Motor neuron (in vitro differentiated cells): ENCODE measurements at regions not wholly inside any gene's neighbourhood (a gene's known extent, or its start where the extent isn't known, plus 50 kb on each side); places are given as distances from the start of the nearest gene placed in this dataset.

ENCODE experiments used
- ATAC-seq, 8 experiments: fragments of 200-7000 bp; cut with Tn5 transposase; replicated peaks in 6 of 8; 2 replicates each; pipeline ENCODE4 v1.8.0; 2021; ENCODE audit warnings: mild to moderate bottlenecking in 8 of 8, moderate library complexity in 8 of 8
- H3K27ac ChIP-seq, 2 donors: fragments of 250-450 bp; sonication (Bioruptor Pico); 2 replicates each; pipeline ENCODE4 v1.9.0; 2021; ENCODE audit warnings: antibody characterized with exemption in 2 of 2, mild to moderate bottlenecking in 2 of 2, moderate library complexity in 1 of 2
- H3K4me1 ChIP-seq, 2 donors: fragments of 250-450 bp; sonication (Bioruptor Pico); replicated peaks in 1 of 2; 2 replicates each; pipeline ENCODE4 v1.6.1; 2021; ENCODE audit warnings: antibody characterized with exemption in 2 of 2, mild to moderate bottlenecking in 2 of 2, moderate library complexity in 1 of 2
- H3K4me3 ChIP-seq, 5 donors: fragments of 250-450 bp; sonication (Bioruptor Pico); 2 replicates each; pipeline ENCODE4 v1.9.0; 2021; ENCODE audit warnings: antibody characterized with exemption in 5 of 5, mild to moderate bottlenecking in 5 of 5, moderate library complexity in 4 of 5
- WGBS, 10 experiments: fragments of 450-650 bp; shearing (Covaris generic); methylation state at CpG; one replicate each; pipeline ENCODE4 v1.0.0; 2022; 5-methylcytosine and 5-hydroxymethylcytosine counted together
- in situ Hi-C, 9 experiments: fragments of 400-800 bp; cut with MboI; loops; one replicate each; pipeline ENCODE4 v1.15.0; 2021; ENCODE audit warnings: low sequenced_read_pairs in 9 of 9, low pct_unique_long_range_greater_than_20kb in 2 of 9; ENCODE audit not compliant: unreplicated experiment in 9 of 9

DNA sequence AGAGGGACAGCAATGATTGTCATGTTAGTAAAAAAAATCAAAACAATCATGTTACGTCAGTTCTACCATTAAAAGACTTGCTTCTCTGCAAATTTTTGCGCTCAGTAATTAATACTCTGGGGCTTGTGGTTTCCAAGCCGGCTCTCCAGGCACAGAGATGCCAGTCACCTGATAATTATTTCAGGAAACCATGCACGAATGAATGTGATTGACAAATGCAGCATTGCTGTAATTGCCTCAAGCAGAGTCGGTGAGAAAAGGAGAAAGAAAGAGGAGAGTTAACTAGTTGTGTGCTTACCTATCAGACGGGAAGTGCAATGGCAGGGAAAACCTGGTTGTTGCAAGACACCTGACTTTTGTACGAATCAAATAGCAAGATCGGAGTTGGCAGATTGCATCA, 609.8 kb upstream of the MKI67 start:
- Histone ChIP-seq H3K4me1 (peaks cover 4% of the 10 kb centered on the region in 2 donors), H3K27ac (no peak overlapping the region), H3K4me3 (no peak overlapping the region)
- in situ Hi-C loops: no loop called here
- WGBS, 10 experiments: 15 to 100% (median 74%) methylated on average over 1 to 8 of the region's 8 CpGs
- ATAC-seq: no peak

GRCh38 chr10:128738386-128738915, 612.2 kb upstream of the MKI67 start:
- 0 to 97% (median 85%) methylated on average over 1 to 11 of the region's 11 CpGs for WGBS, 10 experiments
- no peak overlapping the region for H3K4me3 ChIP-seq
- in situ Hi-C loops: no loop called here
- H3K27ac ChIP-seq: no peak overlapping the region
- H3K4me1 ChIP-seq: peaks cover 18 to 29% of the 10 kb centered on the region in 2 donors
- ATAC-seq: no peak

DNA sequence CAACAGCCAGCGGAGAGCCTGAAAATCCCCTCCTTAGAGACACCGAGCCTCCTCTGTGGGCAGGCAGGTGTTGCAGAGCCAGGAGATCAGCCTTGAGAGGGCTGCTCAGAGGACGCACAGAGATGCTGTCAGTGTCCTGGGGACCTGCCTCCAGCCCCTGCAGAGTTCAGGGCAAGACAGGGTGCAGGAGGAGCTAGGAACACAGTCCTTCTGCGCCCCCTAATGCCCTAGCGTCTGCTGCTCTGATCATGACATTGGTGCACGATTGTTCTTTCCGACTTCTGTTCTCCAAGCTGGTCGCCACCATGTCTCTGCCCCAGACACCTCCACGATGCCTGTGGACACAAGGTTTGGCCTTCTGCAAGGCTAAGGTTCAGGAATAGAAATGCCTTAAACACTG, 613.7 kb upstream of the MKI67 start:
- Histone ChIP-seq H3K4me1 (peaks cover 21 to 42% of the 10 kb centered on the region in 2 donors), H3K4me3 (no peak overlapping the region), H3K27ac (no peak overlapping the region)
- in situ Hi-C loops: no loop called here
- 39 to 100% (median 86%) methylated on average over 1 to 5 of the region's 9 CpGs; no CpG with 5 or more reads in 2 of the 10 experiments for WGBS, 10 experiments
- ATAC-seq: peak in 5 of 8 experiments; percentile 35 to 67 (median 44)

DNA sequence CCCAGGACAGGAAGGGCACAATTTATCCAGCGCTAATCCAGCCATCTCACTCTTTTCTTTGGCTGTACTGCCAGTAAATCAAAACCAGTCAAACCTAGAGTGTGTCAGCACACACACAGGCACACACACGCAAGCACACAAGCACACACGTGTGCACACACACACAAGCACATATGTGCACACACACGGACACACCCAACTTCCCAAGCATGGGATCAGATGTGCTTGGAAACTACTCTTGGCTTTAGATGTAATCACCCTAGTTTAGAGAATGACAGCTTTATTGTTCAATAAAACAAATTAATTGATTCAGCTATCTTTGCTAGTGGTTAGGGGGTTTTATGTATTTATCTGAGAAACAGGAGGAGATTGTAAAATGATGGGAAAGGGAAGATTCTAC, 615.0 kb upstream of the MKI67 start:
- in situ Hi-C loops: no loop called here
- peaks cover 21 to 42% of the 10 kb centered on the region in 2 donors for H3K4me1 ChIP-seq
- ATAC-seq: peak in 5 of 8 experiments; percentile 19 to 72 (median 43)
- WGBS, 10 experiments: 0 to 70% (median 47%) methylated on average over 1 to 4 of the region's 4 CpGs; no CpG with 5 or more reads in 4 of the 10 experiments
- H3K27ac ChIP-seq: no peak overlapping the region
- H3K4me3 ChIP-seq: no peak overlapping the region

- WGBS, 10 experiments: 5 to 60% (median 26%) methylated on average over 2 to 5 of the region's 5 CpGs
- H3K4me3 ChIP-seq: no peak overlapping the region
These were observed 615.5 kb upstream of the MKI67 start for GRCh38 chr10:128741680-128742079.

GRCh38 chr10:128744092-128744491, 617.9 kb upstream of the MKI67 start:
- peaks cover 23 to 51% of the 10 kb centered on the region in 2 donors for H3K4me1 ChIP-seq
- peak in 5 of 8 experiments; percentile 16 to 43 (median 31) for ATAC-seq
- no peak overlapping the region for H3K27ac ChIP-seq
- in situ Hi-C loops: no loop called here
- no peak overlapping the region for H3K4me3 ChIP-seq
- WGBS, 10 experiments: 40 to 80% (median 60%) methylated on average over 1 of the region's 1 CpG; no CpG with 5 or more reads in 5 of the 10 experiments

More at GRCh38 chr10:128741680-128742079, 615.5 kb upstream of the MKI67 start:
- peak in 5 of 8 experiments; percentile 24 to 51 (median 32) for ATAC-seq
- in situ Hi-C loops: no loop called here
- H3K27ac ChIP-seq: peak overlapping the region in 1 of 2 donors; percentile 6
- H3K4me1 ChIP-seq: peaks cover 21 to 42% of the 10 kb centered on the region in 2 donors

- in situ Hi-C loops: no loop called here
- H3K4me3 ChIP-seq: no peak overlapping the region
- no peak overlapping the region for H3K27ac ChIP-seq
- no peak for ATAC-seq
- peaks cover 26 to 51% of the 10 kb centered on the region in 2 donors for H3K4me1 ChIP-seq
- WGBS, 10 experiments: 0 to 100% (median 80%) methylated on average over 1 of the region's 1 CpG; no CpG with 5 or more reads in 3 of the 10 experiments
These were observed 618.6 kb upstream of the MKI67 start for GRCh38 chr10:128744811-128745305.

DNA sequence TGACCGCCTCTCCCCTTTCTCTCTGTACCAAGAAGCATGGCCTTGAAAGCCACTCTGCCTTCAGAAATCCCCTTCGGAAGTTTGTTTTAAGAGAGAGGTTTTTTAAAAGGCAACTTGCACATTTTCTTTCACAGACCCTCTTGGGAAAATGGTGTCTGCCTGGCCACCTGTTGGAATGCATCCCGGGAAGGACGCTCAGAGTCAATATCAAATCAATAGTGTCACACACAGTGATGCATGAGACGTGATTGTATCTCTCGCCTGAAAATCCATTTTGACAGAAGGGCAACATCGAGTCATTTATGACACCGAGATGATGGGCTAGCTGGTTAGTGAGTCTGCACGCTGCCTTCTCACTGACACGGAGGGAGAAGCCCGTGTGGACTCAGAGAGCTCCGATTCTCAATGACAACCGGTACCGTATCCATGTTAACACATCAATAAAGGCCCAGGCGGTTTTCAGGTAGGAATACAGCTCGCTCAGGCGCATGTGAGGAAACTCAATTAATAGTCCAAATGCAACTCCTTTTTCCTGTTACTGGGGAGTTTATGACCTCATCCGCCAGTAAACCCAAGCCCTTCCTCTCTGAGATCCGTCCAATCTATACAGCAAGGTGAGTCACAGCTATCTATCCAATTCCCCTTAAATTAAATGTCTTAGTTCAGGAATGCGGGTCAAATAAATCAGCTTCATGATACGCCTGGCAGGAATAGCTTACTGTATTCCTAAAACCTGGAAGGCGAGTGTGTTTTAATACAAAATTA, 621.5 kb upstream of the MKI67 start:
- H3K4me3 ChIP-seq: no peak overlapping the region
- ATAC-seq: peak in 5 of 8 experiments; percentile 56 to 83 (median 80)
- in situ Hi-C loops: no loop called here
- peaks cover 11 to 29% of the 10 kb centered on the region in 2 donors for H3K4me1 ChIP-seq
- no peak overlapping the region for H3K27ac ChIP-seq
- WGBS, 10 experiments: 39 to 92% (median 75%) methylated on average over 2 to 18 of the region's 22 CpGs

DNA sequence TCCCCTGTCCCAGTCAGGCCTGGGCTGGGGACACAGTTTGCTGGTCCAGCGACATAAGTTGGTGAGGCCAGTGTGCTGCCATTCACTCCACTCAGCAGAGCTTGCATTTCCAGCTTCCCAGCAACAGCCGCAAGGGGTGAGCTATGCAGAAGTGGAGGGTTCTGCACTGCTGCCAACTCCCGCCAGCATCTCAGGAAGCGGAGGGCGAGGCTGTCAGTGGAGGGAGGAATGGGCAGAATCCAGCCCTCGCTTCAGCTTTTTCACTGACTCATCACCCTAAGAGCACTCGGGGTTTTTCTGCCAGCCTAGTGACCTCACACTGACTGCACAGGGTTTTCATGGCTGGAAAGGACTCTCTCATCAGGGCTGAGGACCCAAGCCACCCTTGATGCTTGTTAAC, 625.1 kb upstream of the MKI67 start:
- in situ Hi-C loops: no loop called here
- peak in 5 of 8 experiments; percentile 24 to 88 (median 69) for ATAC-seq
- no peak overlapping the region for H3K27ac ChIP-seq
- peaks cover 9 to 11% of the 10 kb centered on the region in 2 donors for H3K4me1 ChIP-seq
- 0 to 100% (median 60%) methylated on average over 1 to 5 of the region's 7 CpGs; no CpG with 5 or more reads in 5 of the 10 experiments for WGBS, 10 experiments
- no peak overlapping the region for H3K4me3 ChIP-seq

DNA sequence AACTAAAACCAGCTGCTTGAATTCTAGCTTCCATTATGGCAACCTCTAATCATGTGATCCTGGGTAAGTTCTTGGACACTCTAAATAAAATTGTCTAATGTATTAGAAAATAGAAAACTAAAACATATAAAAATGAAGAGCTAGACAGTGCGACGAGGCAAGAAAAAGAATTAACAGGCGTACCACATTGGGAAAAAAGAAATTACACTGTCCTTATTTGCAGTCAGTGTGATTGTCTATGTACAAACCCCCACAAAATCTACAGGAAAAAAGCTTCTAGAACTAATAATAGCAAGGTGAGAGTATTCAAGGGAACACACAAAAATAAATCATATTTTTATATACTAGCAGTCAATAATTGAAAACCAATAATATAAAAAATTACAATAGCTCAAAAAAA, 625.6 kb upstream of the MKI67 start:
- ATAC-seq: no peak
- Histone ChIP-seq H3K4me3 (no peak overlapping the region), H3K27ac (no peak overlapping the region), H3K4me1 (peaks cover 9 to 11% of the 10 kb centered on the region in 2 donors)
- in situ Hi-C loops: no loop called here
- 37 to 93% (median 72%) methylated on average over 2 to 3 of the region's 3 CpGs; no CpG with 5 or more reads in 1 of the 10 experiments for WGBS, 10 experiments

- WGBS, 10 experiments: 0 to 90% (median 80%) methylated on average over 1 to 8 of the region's 8 CpGs; no CpG with 5 or more reads in 1 of the 10 experiments
- H3K27ac ChIP-seq: no peak overlapping the region
- in situ Hi-C loops: no loop called here
- H3K4me1 ChIP-seq: peaks cover 0 to 3% of the 10 kb centered on the region in 2 donors
- ATAC-seq: no peak
- no peak overlapping the region for H3K4me3 ChIP-seq
These were observed 633.0 kb upstream of the MKI67 start for GRCh38 chr10:128759174-128759573.

GRCh38 chr10:128763588-128763987, 637.4 kb upstream of the MKI67 start:
- no peak overlapping the region for H3K4me3 ChIP-seq
- ATAC-seq: no peak
- peaks cover 3 to 7% of the 10 kb centered on the region in 2 donors for H3K4me1 ChIP-seq
- in situ Hi-C loops: no loop called here
- 0 to 65% (median 43%) methylated on average over 1 to 4 of the region's 4 CpGs; no CpG with 5 or more reads in 3 of the 10 experiments for WGBS, 10 experiments
- H3K27ac ChIP-seq: no peak overlapping the region

- WGBS, 10 experiments: 17 to 100% (median 73%) methylated on average over 1 to 10 of the region's 11 CpGs
- H3K4me3 ChIP-seq: no peak overlapping the region
- no peak for ATAC-seq
- no peak overlapping the region for H3K27ac ChIP-seq
- H3K4me1 ChIP-seq: peaks cover 3 to 7% of the 10 kb centered on the region in 2 donors
- in situ Hi-C loops: no loop called here
These were observed 638.0 kb upstream of the MKI67 start for GRCh38 chr10:128764190-128764589.
